HT-29 (cell line): ENCODE measurements at regions not wholly inside any gene's neighbourhood (a gene's known extent, or its start where the extent isn't known, plus 50 kb on each side); places are given as distances from the start of the nearest gene placed in this dataset.

Experiments used
- DNase-seq: peaks from one replicate; pipeline ENCODE4 v3.0.0-alpha.2; 2015; ENCODE audit warnings: low spot score

GRCh38 chr10:131750171-131750895 lies 150.5 kb upstream of the PPP2R2D start:
- DNase-seq: no peak

GRCh38 chr10:131750973-131751826 lies 149.6 kb upstream of the PPP2R2D start:
- DNase-seq: no peak

GRCh38 chr10:131751827-131752775 lies 148.7 kb upstream of the PPP2R2D start:
- DNase-seq: no peak

GRCh38 chr10:131753336-131753735 lies 147.5 kb upstream of the PPP2R2D start:
- DNase-seq: no peak

GRCh38 chr10:131755200-131755599 lies 145.6 kb upstream of the PPP2R2D start:
- no peak for DNase-seq

- no peak for DNase-seq
Observed at GRCh38 chr10:131757285-131758058, 143.3 kb upstream of the PPP2R2D start.

- no peak for DNase-seq
Observed at GRCh38 chr10:131758062-131758938, 142.5 kb upstream of the PPP2R2D start.

GRCh38 chr10:131758939-131759301 lies 141.9 kb upstream of the PPP2R2D start:
- no peak for DNase-seq

- DNase-seq: no peak
Observed at GRCh38 chr10:131759347-131759746, 141.5 kb upstream of the PPP2R2D start.

- no peak for DNase-seq
Observed at GRCh38 chr10:131760416-131761166, 140.2 kb upstream of the PPP2R2D start.

- DNase-seq: no peak
Observed at GRCh38 chr10:131762789-131763696, 137.8 kb upstream of the PPP2R2D start.

GRCh38 chr10:131764929-131765328 lies 135.9 kb upstream of the PPP2R2D start:
- DNase-seq: no peak

GRCh38 chr10:131766096-131766495 lies 134.7 kb upstream of the PPP2R2D start:
- DNase-seq: no peak

- DNase-seq: no peak
Observed at GRCh38 chr10:131767716-131768115, 133.1 kb upstream of the PPP2R2D start.

- no peak for DNase-seq
Observed at GRCh38 chr10:131769571-131770410, 131.0 kb upstream of the PPP2R2D start.

- no peak for DNase-seq
Observed at GRCh38 chr10:131770946-131771633, 129.7 kb upstream of the PPP2R2D start.
